Fibroblast of gingiva (primary cell): ENCODE measurements at regions not wholly inside any gene's neighbourhood (a gene's known extent, or its start where the extent isn't known, plus 50 kb on each side); places are given as distances from the start of the nearest gene placed in this dataset.
"Not testable (repeated sequence)": the region's sequence is repeated elsewhere in the genome, so short reads cannot be mapped to it uniquely, and the experiment has no call there.

Source experiments
- DNase-seq: peaks from one replicate; pipeline ENCODE4 v3.0.0-alpha.2; 2011; ENCODE audit warnings: low read depth

DNA sequence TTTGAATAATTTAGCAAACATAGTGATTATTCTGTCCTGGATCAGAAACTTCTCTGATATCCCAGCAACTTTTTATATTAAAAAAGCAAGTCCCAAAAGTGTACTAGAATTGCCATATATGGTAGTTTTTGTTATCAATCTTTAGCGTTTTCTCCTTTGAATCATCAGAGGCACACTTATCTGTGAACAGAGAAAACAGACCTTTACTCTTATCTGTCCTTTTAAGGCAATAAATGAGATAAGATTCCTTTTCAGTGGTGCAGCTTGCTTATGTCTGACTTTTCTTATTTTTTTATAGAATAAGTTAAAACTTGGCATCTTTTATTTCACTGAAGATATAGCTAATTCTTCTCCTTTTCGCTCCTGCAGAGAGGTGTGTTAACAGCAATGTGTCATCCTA, 458.1 kb upstream of the PCDH10 start:
- no peak for DNase-seq

- no peak for DNase-seq
These were observed 457.4 kb upstream of the PCDH10 start for GRCh38 chr4:132691668-132692067.

GRCh38 chr4:132694775-132695174, 454.3 kb upstream of the PCDH10 start:
- DNase-seq: no peak

DNA sequence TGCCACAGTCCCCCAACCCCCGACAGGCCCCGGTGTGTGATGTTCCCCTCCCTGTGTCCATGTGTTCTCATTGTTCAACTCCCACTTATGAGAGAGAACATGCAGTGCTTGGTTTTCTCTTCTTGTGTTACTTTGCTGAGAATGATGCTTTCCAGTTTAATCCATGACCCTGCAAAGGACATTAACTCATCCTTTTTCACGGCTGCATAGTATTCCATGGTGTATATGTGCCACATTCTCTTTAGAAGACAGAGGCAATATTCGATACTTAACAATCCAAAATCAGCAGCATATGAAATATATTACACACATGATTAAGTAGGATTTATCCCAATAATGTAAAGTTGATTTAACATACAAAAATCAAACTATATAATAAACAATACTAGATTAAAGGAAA, 451.6 kb upstream of the PCDH10 start:
- not testable (repeated sequence) for DNase-seq

GRCh38 chr4:132707955-132708354, 441.1 kb upstream of the PCDH10 start:
- DNase-seq: no peak

DNA sequence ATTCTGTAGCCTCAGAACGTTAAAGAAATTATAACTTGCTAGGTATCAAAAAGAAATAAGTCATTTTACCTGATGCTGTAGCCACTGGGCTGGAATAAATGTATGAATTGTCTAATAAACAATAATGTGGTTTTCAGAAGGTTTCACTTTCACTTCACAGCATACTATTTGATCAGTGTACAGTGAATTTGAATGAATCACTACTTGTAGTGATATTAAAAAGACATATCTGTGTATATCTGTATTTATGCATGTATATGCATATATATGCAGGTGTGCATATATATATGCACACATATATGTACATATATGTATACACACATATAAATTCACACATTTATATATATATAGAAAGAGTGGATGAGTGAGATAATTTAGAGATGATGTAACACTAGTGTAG, 440.0 kb upstream of the PCDH10 start:
- no peak for DNase-seq

GRCh38 chr4:132710971-132711370, 438.1 kb upstream of the PCDH10 start:
- DNase-seq: no peak

GRCh38 chr4:132737344-132737743, 411.8 kb upstream of the PCDH10 start:
- DNase-seq: no peak

- no peak for DNase-seq
These were observed 389.8 kb upstream of the PCDH10 start for GRCh38 chr4:132759199-132759780.

DNA sequence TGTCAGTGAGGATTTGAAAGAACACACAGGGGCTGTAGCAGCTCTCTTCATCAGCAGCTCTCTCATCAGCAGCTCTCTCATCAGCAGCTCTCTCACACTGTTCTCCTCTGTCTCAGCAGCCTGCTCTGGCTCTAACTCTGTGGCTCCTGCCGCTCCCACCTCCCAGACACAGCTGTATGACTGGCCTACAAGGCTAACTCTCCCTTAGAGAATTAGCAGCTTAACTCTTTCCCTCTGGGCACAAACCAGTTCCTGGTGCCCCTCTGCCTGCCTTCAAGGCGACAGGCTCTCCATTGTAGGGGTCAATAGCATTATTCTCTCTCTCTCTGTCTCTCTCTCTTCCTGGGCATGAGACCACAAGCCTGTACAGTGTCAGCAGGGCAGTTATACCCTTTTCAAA, 385.6 kb upstream of the PCDH10 start:
- no peak for DNase-seq

DNA sequence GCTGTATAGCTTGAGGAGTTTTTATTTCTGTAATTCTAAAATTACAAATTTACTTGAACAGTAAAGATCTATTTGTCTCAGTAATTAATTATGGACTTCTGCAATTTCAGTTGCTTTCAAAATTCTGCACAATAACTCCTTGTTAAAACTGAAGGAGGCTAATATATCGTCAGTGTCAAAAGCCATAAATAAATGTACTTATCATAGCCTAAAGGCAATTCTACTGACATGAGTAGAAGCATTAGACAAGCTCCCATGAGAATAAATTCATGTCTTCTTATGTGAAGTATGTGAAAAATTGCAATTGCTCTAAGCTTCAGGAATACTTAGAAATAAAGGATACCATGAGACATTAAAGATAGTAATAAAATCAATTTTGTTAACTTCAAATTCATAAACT, 381.2 kb upstream of the PCDH10 start:
- DNase-seq: no peak

DNA sequence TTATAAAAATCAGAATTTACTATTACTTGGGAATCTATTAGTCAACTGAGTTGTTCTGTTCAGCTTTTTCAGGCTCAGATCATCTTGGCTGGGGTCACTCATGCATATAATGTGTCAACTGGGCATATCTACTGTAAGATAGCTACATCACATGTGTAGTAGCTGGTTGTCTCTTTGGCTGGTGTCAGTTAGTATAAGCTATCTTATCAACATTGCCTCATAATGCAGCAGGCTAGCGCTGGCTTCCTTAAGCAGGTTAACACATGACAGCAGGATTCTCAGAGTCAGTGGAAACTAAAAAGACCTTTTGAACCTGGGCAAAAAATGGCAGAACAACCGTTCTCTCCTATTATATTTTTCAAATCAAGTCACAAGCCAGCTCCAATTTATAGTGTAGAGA, 378.3 kb upstream of the PCDH10 start:
- no peak for DNase-seq

GRCh38 chr4:132792310-132792709, 356.8 kb upstream of the PCDH10 start:
- DNase-seq: no peak

DNA sequence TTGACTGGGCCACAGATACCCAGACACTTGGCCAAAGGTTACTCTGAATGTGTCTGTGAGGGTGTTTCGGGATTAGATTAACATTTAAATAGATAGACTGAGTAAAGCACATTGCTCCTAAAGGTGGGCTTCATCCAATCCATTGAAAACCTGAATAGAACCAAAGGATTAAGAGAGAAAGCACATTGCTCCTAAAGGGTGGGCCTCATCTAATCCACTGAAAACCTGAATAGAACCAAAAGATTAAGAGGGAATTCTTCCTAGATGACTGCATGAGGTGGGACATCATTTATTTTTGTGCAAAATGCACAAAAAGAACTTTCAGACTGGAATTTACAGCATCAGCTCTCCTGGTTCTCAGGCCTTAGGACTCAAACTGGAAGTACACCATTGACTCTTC, 351.2 kb upstream of the PCDH10 start:
- DNase-seq: no peak

- no peak for DNase-seq
These were observed 339.6 kb upstream of the PCDH10 start for GRCh38 chr4:132809298-132810032.

GRCh38 chr4:132813061-132813460, 336.0 kb upstream of the PCDH10 start:
- DNase-seq: not testable (repeated sequence)

DNA sequence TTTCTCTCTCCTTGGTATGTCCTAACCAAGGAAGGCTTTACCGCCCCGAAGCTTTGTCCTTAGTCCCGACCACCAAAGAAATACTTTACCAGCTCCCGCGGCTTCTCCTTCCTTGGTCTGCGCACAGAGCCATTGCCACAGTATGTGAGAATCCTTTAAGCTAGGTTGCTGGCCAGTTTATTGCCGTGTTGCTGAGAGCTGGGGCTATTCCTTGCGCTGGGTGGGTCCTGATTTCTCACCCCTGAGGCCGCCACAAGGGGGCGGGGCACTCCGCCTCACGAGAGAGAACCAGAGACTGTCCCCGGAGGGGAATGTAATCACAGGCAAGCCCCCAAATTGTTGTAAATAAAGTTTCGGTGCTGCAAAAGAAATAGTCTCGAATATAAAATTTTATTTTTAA, 331.0 kb upstream of the PCDH10 start:
- DNase-seq: no peak

DNA sequence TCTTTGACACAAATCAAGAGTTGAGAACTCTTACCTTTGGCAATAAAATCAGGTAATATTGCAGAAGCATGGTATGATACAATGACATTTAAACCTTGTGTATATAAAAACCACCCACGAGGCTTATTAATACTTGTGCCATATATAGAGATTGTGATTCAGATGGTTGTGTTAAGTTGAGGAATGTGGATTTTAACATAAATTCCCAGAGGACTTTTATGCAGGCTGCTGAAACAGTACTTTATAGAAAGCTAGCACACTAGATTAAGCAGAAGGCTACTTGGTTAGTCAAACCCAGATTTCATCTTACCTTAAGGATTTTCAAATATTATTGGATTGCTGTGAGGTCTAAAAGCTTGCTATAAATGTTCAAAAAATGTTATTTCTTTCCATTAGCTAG, 325.7 kb upstream of the PCDH10 start:
- DNase-seq: no peak

GRCh38 chr4:132824761-132825160, 324.3 kb upstream of the PCDH10 start:
- no peak for DNase-seq

DNA sequence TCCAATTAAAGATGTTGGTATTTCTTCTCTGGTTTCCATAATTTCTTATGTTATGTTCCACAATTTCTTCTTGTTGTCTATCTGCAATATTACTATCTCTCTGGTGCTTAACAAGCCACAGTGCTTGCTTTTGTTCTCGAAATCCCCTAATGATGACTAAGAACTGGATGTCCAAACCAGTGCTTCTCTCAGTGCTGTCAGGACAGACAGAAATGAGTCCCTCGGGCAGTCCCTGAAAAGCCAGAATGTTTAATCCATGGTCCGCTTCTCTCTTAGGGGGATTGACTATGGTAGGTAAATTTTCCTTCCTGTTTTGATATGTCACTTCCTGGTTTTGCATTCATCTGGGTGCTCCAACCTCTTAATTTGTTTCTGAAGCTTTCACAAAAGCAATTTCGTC, 321.6 kb upstream of the PCDH10 start:
- no peak for DNase-seq

GRCh38 chr4:132838244-132838643, 310.9 kb upstream of the PCDH10 start:
- no peak for DNase-seq

DNA sequence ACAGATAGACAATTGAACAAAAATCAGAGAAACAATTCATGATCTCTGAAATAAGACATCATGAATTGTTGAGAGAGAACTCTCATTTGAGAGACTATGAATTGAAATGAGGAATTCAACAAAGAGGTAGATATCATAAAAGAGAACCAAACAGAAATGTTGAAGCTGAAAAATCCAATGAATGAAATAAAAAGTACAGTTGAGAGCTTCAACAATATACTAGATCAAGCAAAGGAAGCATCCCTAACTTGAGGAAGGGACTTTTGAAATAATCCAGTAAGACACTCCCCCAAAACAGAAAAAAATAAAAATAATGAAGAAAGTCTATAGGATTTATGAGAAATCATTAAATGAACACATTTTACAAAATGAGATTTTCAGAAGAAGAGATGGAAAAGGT, 310.0 kb upstream of the PCDH10 start:
- DNase-seq: no peak

DNA sequence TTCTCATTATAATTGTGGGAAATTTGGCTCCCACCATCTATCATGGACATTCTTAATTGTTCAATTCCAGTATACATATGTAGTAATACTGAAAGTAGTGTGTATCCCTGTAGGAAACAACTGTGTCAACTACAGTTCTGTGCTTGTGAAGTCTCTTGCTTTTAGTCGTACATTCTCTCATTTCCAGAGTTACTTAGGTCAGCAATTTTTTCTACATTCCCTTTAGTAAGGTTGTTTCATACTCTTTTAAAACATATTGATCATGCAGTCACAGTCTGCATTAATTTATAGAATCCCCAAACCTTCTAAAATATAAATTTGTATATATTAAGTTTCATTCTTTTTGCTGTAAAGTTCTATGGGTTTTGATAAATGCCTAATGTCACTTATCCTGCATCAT, 289.2 kb upstream of the PCDH10 start:
- DNase-seq: no peak

DNA sequence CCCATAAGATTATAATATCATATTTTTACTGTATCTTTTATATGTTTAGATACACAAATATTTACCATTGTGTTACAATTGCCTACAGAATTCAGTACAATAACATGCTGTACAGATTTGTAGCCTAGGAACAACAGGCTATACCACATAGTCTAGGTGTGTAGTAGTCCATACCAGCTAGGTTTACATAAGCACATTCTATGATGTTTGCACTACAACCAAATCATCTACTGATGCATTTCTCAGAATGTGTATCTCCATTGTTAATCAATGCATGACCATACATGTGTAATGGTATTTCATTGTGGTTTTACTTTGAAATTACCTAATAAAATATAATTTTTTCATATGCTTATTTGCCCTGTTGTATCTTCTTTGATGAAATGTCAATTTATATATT, 288.1 kb upstream of the PCDH10 start:
- DNase-seq: no peak
